IMR-90 (cell line): ENCODE measurements at regions not wholly inside any gene's neighbourhood (a gene's known extent, or its start where the extent isn't known, plus 50 kb on each side); places are given as distances from the start of the nearest gene placed in this dataset.

ENCODE experiments used
- ATAC-seq: fragments of 200-7000 bp; cut with Tn5 transposase; 2 replicates; pipeline ENCODE4 v1.9.1; 2020; ENCODE audit warnings: low read depth, mild to moderate bottlenecking, moderate library complexity
- BruUV-seq: library from RNA; stranded (reverse); fragments of 400-500 nt; replicated peaks from 2 replicates; lab custom pipeline; 2021; lab: Mats Ljungman, UMichigan
- CTCF ChIA-PET: fragments of 300-600 bp; formaldehyde crosslinking; extraction: SDS; loops from one replicate; lab custom pipeline; 2021; ENCODE audit warnings: antibody characterized with exemption; lab: Yijun Ruan, JAX
- POLR2A ChIA-PET: fragments of 300-600 bp; sonication (Branson Sonifier 250); formaldehyde crosslinking; loops from one replicate; lab custom pipeline; 2022; ENCODE audit warnings: antibody characterized with exemption; ENCODE audit not compliant: unreplicated experiment; lab: Charles Lee
- DNase-seq: peaks from one replicate; pipeline ENCODE4 v3.0.0; 2013
- H2AFZ ChIP-seq: replicated peaks from 2 replicates; pipeline ENCODE3; 2013; ENCODE audit warnings: low read length, mild to moderate bottlenecking; ENCODE audit not compliant: poor library complexity
- H2AK5ac ChIP-seq: 2 replicates; pipeline ENCODE4 v1.6.1; 2013; ENCODE audit warnings: low read depth, low read length, inconsistent platforms
- H2AK9ac ChIP-seq: replicated peaks from 2 replicates; pipeline ENCODE3; 2013; ENCODE audit warnings: mild to moderate bottlenecking, low read depth, low read length, moderate library complexity; ENCODE audit not compliant: poor library complexity
- H2BK120ac ChIP-seq: 2 replicates; pipeline ENCODE4 v1.6.1; 2013; ENCODE audit warnings: low read depth, low read length, inconsistent platforms
- H2BK15ac ChIP-seq: 3 replicates; pipeline ENCODE4 v1.6.1; 2013; ENCODE audit warnings: low read depth, low read length, inconsistent platforms
- H2BK20ac ChIP-seq: 2 replicates; pipeline ENCODE4 v1.6.1; 2013; ENCODE audit warnings: low read depth, mild to moderate bottlenecking, inconsistent platforms, low read length, moderate library complexity
- H2BK5ac ChIP-seq: 2 replicates; pipeline ENCODE4 v1.6.1; 2013; ENCODE audit warnings: mild to moderate bottlenecking, low read depth, low read length, inconsistent platforms; ENCODE audit not compliant: poor library complexity, severe bottlenecking
- H3K14ac ChIP-seq: replicated peaks from 2 replicates; pipeline ENCODE4 v1.6.1; 2013; ENCODE audit warnings: low read depth, low read length, inconsistent platforms
- H3K18ac ChIP-seq: 2 replicates; pipeline ENCODE4 v1.6.1; 2013; ENCODE audit warnings: low read depth, low read length, control low read depth
- H3K23ac ChIP-seq: 2 replicates; pipeline ENCODE4 v1.6.1; 2013; ENCODE audit warnings: low read depth, low read length, inconsistent platforms
- H3K27ac ChIP-seq: 2 replicates; pipeline ENCODE4 v1.5.1; 2013; ENCODE audit warnings: mild to moderate bottlenecking, control low read depth, low read length; ENCODE audit not compliant: insufficient read depth
- H3K27me3 ChIP-seq: 2 replicates; pipeline ENCODE4 v1.6.1; 2013; ENCODE audit warnings: low read length; ENCODE audit not compliant: control insufficient read depth, insufficient read depth
- H3K36me3 ChIP-seq: 2 replicates; pipeline ENCODE4 v1.6.1; 2013; ENCODE audit warnings: low read length, mixed read lengths; ENCODE audit not compliant: control insufficient read depth, insufficient read depth
- H3K4ac ChIP-seq: 2 replicates; pipeline ENCODE4 v1.6.1; 2013; ENCODE audit warnings: low read depth, low read length, inconsistent platforms
- H3K4me1 ChIP-seq: 2 replicates; pipeline ENCODE4 v1.6.1; 2013; ENCODE audit warnings: low read length, mixed read lengths; ENCODE audit not compliant: control insufficient read depth, insufficient read depth
- H3K4me2 ChIP-seq: 2 replicates; pipeline ENCODE4 v1.6.1; 2013; ENCODE audit warnings: low read depth, mild to moderate bottlenecking, control low read depth, low read length, moderate library complexity
- H3K4me3 ChIP-seq: 2 replicates; pipeline ENCODE4 v1.5.1; 2013; ENCODE audit warnings: low read depth, mild to moderate bottlenecking, control low read depth, low read length, moderate library complexity; ENCODE audit not compliant: insufficient read depth
- H3K56ac ChIP-seq: 2 replicates; pipeline ENCODE4 v1.6.1; 2013; ENCODE audit warnings: low read length, inconsistent platforms; ENCODE audit not compliant: insufficient read depth; ENCODE audit errors: extremely low read depth
- H3K79me1 ChIP-seq, 2 experiments: 2 replicates each; pipeline ENCODE4 v1.6.1; 2013; ENCODE audit warnings: low read length in 2 of 2, inconsistent platforms in 1 of 2, low read depth in 1 of 2
- H3K9ac ChIP-seq: 2 replicates; pipeline ENCODE4 v1.6.1; 2013; ENCODE audit warnings: low read depth, low read length, control low read depth
- H3K9me1 ChIP-seq: 2 replicates; pipeline ENCODE4 v1.6.1; 2013; ENCODE audit warnings: low read length, inconsistent platforms; ENCODE audit not compliant: insufficient read depth
- H3K9me3 ChIP-seq: 2 replicates; pipeline ENCODE4 v1.6.1; 2013; ENCODE audit warnings: low read length; ENCODE audit not compliant: control insufficient read depth, insufficient read depth
- H4K20me1 ChIP-seq: 2 replicates; pipeline ENCODE4 v1.6.1; 2013; ENCODE audit warnings: low read length, inconsistent platforms; ENCODE audit not compliant: insufficient read depth
- H4K5ac ChIP-seq: 2 replicates; pipeline ENCODE4 v1.6.1; 2013; ENCODE audit warnings: mild to moderate bottlenecking, low read depth, low read length, control low read depth
- H4K8ac ChIP-seq, 2 experiments: 2 replicates each; pipeline ENCODE4 v1.6.1; 2013; ENCODE audit warnings: low read depth in 2 of 2, low read length in 2 of 2, control low read depth in 1 of 2, inconsistent platforms in 1 of 2
- H4K91ac ChIP-seq: 2 replicates; pipeline ENCODE4 v1.6.1; 2013; ENCODE audit warnings: low read depth, low read length, inconsistent platforms; ENCODE audit not compliant: insufficient read depth
- WGBS, 2 experiments: methylation state at CpG; one replicate each; pipeline versions ENCODE4 v1.1.5 to v1.1.7; 2013; ENCODE audit warnings: missing lambda C conversion rate in 2 of 2; ENCODE audit not compliant: insufficient read length in 1 of 2; ENCODE audit errors: extremely low coverage in 2 of 2; 5-methylcytosine and 5-hydroxymethylcytosine counted together
- dilution Hi-C: fragments of 300-500 bp; cut with HindIII; formaldehyde crosslinking; loops from one replicate; pipeline ENCODE4 v1.14.3; 2018; ENCODE audit warnings: low sequenced_read_pairs; ENCODE audit not compliant: unreplicated experiment
- in situ Hi-C: fragments of 300-500 bp; cut with MboI; formaldehyde crosslinking; loops from 3 replicates; pipeline ENCODE4 v1.14.3; 2019; ENCODE audit warnings: low sequenced_read_pairs, inconsistent platforms, mixed read lengths
- intact Hi-C: fragments of 100-400 bp; cut with micrococcal nuclease; formaldehyde crosslinking; loops from 2 replicates; pipeline ENCODE4 v1.10.0; 2022
- TF ChIP-seq, protein P1 (sequence below): fragments of 150-350 bp; IDR thresholded peaks from 2 replicates; pipeline ENCODE4 v1.6.1; 2016; ENCODE audit warnings: low read depth, mild to moderate bottlenecking, low read length, moderate library complexity, borderline replicate concordance

DNA sequence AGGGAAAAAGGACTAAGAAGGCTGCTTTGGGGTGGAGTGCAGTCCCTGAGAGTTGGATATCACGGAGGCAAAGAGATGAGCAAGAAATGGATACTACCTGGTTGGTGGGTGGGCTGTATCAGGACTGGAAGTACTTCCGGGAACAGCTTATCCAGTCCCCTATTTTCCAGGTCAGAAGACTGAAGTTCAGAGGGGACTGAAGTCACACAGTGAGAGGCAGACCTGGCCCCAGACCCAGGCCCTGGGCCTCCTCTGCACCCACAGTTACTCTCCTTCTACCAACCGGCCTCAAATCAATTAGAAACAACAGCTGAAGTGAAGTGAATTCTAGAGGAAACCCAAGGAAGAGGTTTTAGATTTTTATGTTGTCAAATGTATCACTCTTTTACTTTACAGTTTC lies 93.6 kb upstream of the ALDH1B1 start:
- Histone ChIP-seq H2BK5ac (no peak overlapping the region), H3K27me3 (peaks cover 32% of the 10 kb centered on the region), H3K27ac (no peak overlapping the region), H2BK120ac (no peak overlapping the region), H2BK15ac (no peak overlapping the region), H4K91ac (no peak overlapping the region), H2BK20ac (no peak overlapping the region), H3K4ac (no peak overlapping the region), H3K18ac (no peak overlapping the region), H3K56ac (no peak overlapping the region), H3K9me3 (no peaks in the 10 kb centered on the region), H3K9me1 (no peaks in the 10 kb centered on the region), H3K14ac (no peak overlapping the region), H4K5ac (no peak overlapping the region), H2AK9ac (no peak overlapping the region), H3K9ac (no peak overlapping the region), H3K23ac (no peak overlapping the region), H3K36me3 (no peaks in the 10 kb centered on the region), H2AK5ac (no peak overlapping the region), H3K4me1 (no peaks in the 10 kb centered on the region), H2AFZ (no peak overlapping the region), H3K4me2 (no peak overlapping the region), H4K8ac (no peak overlapping the region), H4K20me1 (no peaks in the 10 kb centered on the region), H3K4me3 (no peak overlapping the region), H3K79me1 (no peaks in the 10 kb centered on the region)
- intact Hi-C loops (no loop called here), dilution Hi-C loops (no loop called here), in situ Hi-C loops (no loop called here)
- ChIA-PET CTCF (no interaction called here), POLR2A (no interaction called here)
- no peak for DNase-seq
- ATAC-seq = no peak
- WGBS, 2 experiments = no CpG with 5 or more reads among the region's 3 CpGs
- TF ChIP-seq, protein P1, sequence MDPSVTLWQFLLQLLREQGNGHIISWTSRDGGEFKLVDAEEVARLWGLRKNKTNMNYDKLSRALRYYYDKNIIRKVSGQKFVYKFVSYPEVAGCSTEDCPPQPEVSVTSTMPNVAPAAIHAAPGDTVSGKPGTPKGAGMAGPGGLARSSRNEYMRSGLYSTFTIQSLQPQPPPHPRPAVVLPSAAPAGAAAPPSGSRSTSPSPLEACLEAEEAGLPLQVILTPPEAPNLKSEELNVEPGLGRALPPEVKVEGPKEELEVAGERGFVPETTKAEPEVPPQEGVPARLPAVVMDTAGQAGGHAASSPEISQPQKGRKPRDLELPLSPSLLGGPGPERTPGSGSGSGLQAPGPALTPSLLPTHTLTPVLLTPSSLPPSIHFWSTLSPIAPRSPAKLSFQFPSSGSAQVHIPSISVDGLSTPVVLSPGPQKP = no peak
- BruUV-seq = no TSS peak
